HUES64 (cell line): ENCODE measurements at regions not wholly inside any gene's neighbourhood (a gene's known extent, or its start where the extent isn't known, plus 50 kb on each side); places are given as distances from the start of the nearest gene placed in this dataset.

ENCODE experiments used
- H3K27ac ChIP-seq: 2 replicates; pipeline ENCODE4 v1.7.0; 2013; ENCODE audit warnings: low read depth, low read length, inconsistent platforms
- H3K27me3 ChIP-seq: 2 replicates; pipeline ENCODE4 v1.6.1; 2013; ENCODE audit warnings: mild to moderate bottlenecking, low read length; ENCODE audit not compliant: insufficient read depth
- H3K36me3 ChIP-seq: 2 replicates; pipeline ENCODE4 v1.6.1; 2013; ENCODE audit warnings: mild to moderate bottlenecking, low read length; ENCODE audit not compliant: insufficient read depth
- H3K4me1 ChIP-seq: 2 replicates; pipeline ENCODE4 v1.6.1; 2013; ENCODE audit warnings: mild to moderate bottlenecking, low read length, moderate library complexity; ENCODE audit not compliant: insufficient read depth
- H3K4me3 ChIP-seq: 2 replicates; pipeline ENCODE4 v1.5.1; 2013; ENCODE audit warnings: mild to moderate bottlenecking, low read length, moderate library complexity
- H3K9ac ChIP-seq: 2 replicates; pipeline ENCODE4 v1.6.1; 2013; ENCODE audit warnings: mild to moderate bottlenecking, low read depth, low read length
- H3K9me3 ChIP-seq: 2 replicates; pipeline ENCODE4 v1.6.1; 2013; ENCODE audit warnings: low read depth, low read length; ENCODE audit not compliant: insufficient read depth
- WGBS: fragments of 150-250, 120-280 bp; methylation state at CpG from one replicate; pipeline ENCODE4 v1.1.7; 2013; ENCODE audit warnings: missing lambda C conversion rate; 5-methylcytosine and 5-hydroxymethylcytosine counted together

GRCh38 chrX:20969565-20969964 lies 404.7 kb upstream of the CNKSR2 start:
- Histone ChIP-seq H3K4me3 (no peak overlapping the region), H3K9me3 (no peaks in the 10 kb centered on the region), H3K4me1 (peaks cover 12% of the 10 kb centered on the region), H3K36me3 (no peaks in the 10 kb centered on the region), H3K9ac (no peak overlapping the region), H3K27ac (no peak overlapping the region), H3K27me3 (no peaks in the 10 kb centered on the region)
- WGBS: 80% methylated on average over 1 of the region's 1 CpG

- Histone ChIP-seq H3K9ac (no peak overlapping the region), H3K4me3 (no peak overlapping the region), H3K36me3 (no peaks in the 10 kb centered on the region), H3K27ac (no peak overlapping the region), H3K27me3 (no peaks in the 10 kb centered on the region), H3K9me3 (no peaks in the 10 kb centered on the region), H3K4me1 (peaks cover 12% of the 10 kb centered on the region)
- 95% methylated on average over 2 of the region's 2 CpGs for WGBS
Measured at GRCh38 chrX:20968996-20969395, 405.2 kb upstream of the CNKSR2 start.

DNA sequence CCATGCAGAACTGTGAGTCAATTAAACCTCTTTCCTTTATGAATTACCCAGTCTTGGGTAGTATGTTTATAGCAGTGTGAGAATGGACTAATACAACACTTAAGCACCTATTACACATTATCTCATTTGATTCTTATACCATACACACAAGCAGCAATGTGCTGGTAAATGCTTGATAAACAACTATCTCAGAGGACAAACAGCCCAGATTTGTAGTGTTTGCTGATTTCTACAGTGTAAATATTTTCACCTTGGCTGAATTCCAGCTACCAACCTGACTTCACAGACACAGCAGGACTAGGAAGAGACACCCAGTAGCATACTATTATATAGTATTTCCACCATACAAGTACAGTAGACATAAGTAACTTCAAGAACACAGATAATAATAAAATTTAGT lies 406.5 kb upstream of the CNKSR2 start:
- H3K4me1 ChIP-seq: peaks cover 5% of the 10 kb centered on the region
- H3K36me3 ChIP-seq: no peaks in the 10 kb centered on the region
- H3K9ac ChIP-seq: no peak overlapping the region
- H3K9me3 ChIP-seq: no peaks in the 10 kb centered on the region
- no peak overlapping the region for H3K27ac ChIP-seq
- no peaks in the 10 kb centered on the region for H3K27me3 ChIP-seq
- no peak overlapping the region for H3K4me3 ChIP-seq

GRCh38 chrX:20965270-20966044 lies 408.8 kb upstream of the CNKSR2 start:
- H3K36me3 ChIP-seq: no peaks in the 10 kb centered on the region
- H3K4me3 ChIP-seq: no peak overlapping the region
- no peaks in the 10 kb centered on the region; the same call in 1 of the 2 replicates for H3K4me1 ChIP-seq
- H3K27ac ChIP-seq: no peak overlapping the region
- H3K9me3 ChIP-seq: no peaks in the 10 kb centered on the region
- 70% methylated on average over 4 of the region's 5 CpGs for WGBS
- H3K27me3 ChIP-seq: no peaks in the 10 kb centered on the region
- no peak overlapping the region for H3K9ac ChIP-seq

DNA sequence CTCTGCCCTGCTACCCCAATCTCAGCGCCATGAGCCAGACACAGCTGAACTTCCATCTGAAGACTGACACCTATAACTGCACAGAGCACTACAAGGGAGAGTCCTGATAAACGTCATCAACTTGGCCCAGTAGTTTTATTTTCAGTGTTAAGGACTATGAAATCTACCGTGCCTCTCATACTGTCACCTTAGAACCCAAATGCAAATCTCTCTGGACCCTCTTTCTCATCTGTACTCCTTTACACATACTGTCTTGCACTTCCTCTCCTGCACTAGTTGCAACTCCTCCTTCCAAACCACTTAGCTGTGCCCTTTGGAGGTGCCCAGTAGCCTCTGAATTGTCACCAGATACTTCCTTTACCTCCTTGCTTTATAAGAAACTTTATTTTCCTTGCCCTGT lies 420.2 kb upstream of the CNKSR2 start:
- Histone ChIP-seq H3K9me3 (no peaks in the 10 kb centered on the region), H3K4me3 (no peak overlapping the region), H3K36me3 (no peaks in the 10 kb centered on the region), H3K9ac (no peak overlapping the region), H3K27ac (no peak overlapping the region), H3K27me3 (no peaks in the 10 kb centered on the region), H3K4me1 (no peaks in the 10 kb centered on the region)
- WGBS: 99% methylated on average over 3 of the region's 3 CpGs

GRCh38 chrX:20952180-20952579 lies 422.0 kb upstream of the CNKSR2 start:
- H3K9ac ChIP-seq: no peak overlapping the region
- H3K9me3 ChIP-seq: no peaks in the 10 kb centered on the region
- no peak overlapping the region for H3K27ac ChIP-seq
- peaks cover 9% of the 10 kb centered on the region; the same call in 1 of the 2 replicates for H3K4me1 ChIP-seq
- WGBS: 94% methylated on average over 3 of the region's 3 CpGs
- H3K27me3 ChIP-seq: no peaks in the 10 kb centered on the region
- no peaks in the 10 kb centered on the region for H3K36me3 ChIP-seq
- H3K4me3 ChIP-seq: no peak overlapping the region

- peaks cover 13% of the 10 kb centered on the region; the same call in 1 of the 2 replicates for H3K4me1 ChIP-seq
- H3K27me3 ChIP-seq: no peaks in the 10 kb centered on the region
- H3K9ac ChIP-seq: no peak overlapping the region
- no peaks in the 10 kb centered on the region for H3K9me3 ChIP-seq
- WGBS: 84% methylated on average over 5 of the region's 5 CpGs
- no peak overlapping the region for H3K27ac ChIP-seq
- no peak overlapping the region for H3K4me3 ChIP-seq
- H3K36me3 ChIP-seq: no peaks in the 10 kb centered on the region
Measured at GRCh38 chrX:20951016-20951810, 423.0 kb upstream of the CNKSR2 start.

DNA sequence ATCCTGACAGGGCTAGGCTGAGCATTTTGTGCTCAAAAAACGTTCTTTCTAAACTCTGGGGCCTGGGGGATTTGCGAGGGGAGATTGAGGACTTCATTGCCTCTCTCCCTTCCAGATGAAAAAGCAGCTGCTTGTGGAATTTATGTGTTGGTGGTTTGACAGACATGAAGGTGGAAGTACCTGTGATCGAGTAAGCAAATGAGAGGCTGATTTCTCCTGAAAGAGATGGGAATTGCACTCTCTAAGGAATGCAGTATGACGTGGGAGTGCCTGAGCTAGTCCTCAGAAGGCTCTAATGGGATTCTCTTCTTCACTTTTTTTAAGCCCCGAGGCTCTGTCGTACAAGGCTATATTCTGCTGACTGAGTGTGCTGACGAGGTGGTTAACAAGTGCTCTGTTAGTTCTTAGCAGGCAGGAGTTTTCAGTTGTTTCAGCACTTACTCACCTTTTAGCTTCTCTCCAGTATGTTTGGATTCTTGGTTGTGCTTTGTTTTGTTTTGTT lies 426.8 kb upstream of the CNKSR2 start:
- WGBS: 20% methylated on average over 7 of the region's 7 CpGs
- Histone ChIP-seq H3K4me3 (no peak overlapping the region), H3K9ac (no peak overlapping the region), H3K9me3 (no peaks in the 10 kb centered on the region), H3K36me3 (no peaks in the 10 kb centered on the region), H3K4me1 (peaks cover 16% of the 10 kb centered on the region; the same call in 1 of the 2 replicates), H3K27me3 (no peaks in the 10 kb centered on the region), H3K27ac (no peak overlapping the region)

GRCh38 chrX:20913760-20914159 lies 460.5 kb upstream of the CNKSR2 start:
- no peaks in the 10 kb centered on the region for H3K9me3 ChIP-seq
- H3K4me3 ChIP-seq: no peak overlapping the region
- no peaks in the 10 kb centered on the region for H3K27me3 ChIP-seq
- WGBS: 45% methylated on average over 2 of the region's 3 CpGs
- no peaks in the 10 kb centered on the region for H3K4me1 ChIP-seq
- no peaks in the 10 kb centered on the region for H3K36me3 ChIP-seq
- H3K27ac ChIP-seq: no peak overlapping the region
- H3K9ac ChIP-seq: no peak overlapping the region

DNA sequence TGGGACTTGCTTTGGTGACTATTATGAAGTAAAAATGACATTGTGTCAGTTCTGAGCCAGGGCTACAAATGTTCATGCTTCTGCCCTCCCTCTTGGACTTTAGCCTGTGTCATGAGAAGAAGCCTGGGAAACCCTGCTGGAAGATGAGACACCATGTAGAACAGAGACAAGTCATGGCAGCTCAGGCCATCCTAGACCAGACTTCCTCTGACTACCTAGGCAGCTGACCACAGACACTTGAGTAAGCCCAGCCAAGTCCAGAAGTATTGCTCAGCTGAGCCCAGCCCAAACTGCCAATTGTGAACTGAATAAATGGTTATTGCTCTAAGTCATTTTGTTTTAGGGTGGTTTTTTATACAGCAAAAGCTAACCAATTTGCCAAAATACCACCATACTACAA lies 467.6 kb upstream of the CNKSR2 start:
- Histone ChIP-seq H3K4me1 (no peaks in the 10 kb centered on the region), H3K4me3 (no peak overlapping the region), H3K9ac (no peak overlapping the region), H3K9me3 (no peaks in the 10 kb centered on the region), H3K27me3 (no peaks in the 10 kb centered on the region), H3K27ac (no peak overlapping the region), H3K36me3 (no peaks in the 10 kb centered on the region)

- WGBS: 94% methylated on average over 3 of the region's 3 CpGs
- no peak overlapping the region for H3K27ac ChIP-seq
Measured at GRCh38 chrX:20884565-20884964, 489.7 kb upstream of the CNKSR2 start.

More at GRCh38 chrX:20884565-20884964, 489.7 kb upstream of the CNKSR2 start:
- Histone ChIP-seq H3K36me3 (no peaks in the 10 kb centered on the region), H3K4me3 (no peak overlapping the region), H3K9ac (no peak overlapping the region), H3K4me1 (no peaks in the 10 kb centered on the region), H3K9me3 (no peaks in the 10 kb centered on the region), H3K27me3 (no peaks in the 10 kb centered on the region)
